CD1c-positive myeloid dendritic cell (primary cell): ENCODE measurements at regions not wholly inside any gene's neighbourhood (a gene's known extent, or its start where the extent isn't known, plus 50 kb on each side); places are given as distances from the start of the nearest gene placed in this dataset.

Experiments
- DNase-seq: peaks from one replicate; pipeline ENCODE4 v3.0.0-alpha.2; 2016; ENCODE audit errors: extremely low spot score

- DNase-seq, result no peak
Measured at GRCh38 chr20:11247046-11248010, 573.5 kb upstream of the JAG1 start.

- DNase-seq, result no peak
Measured at GRCh38 chr20:11248011-11248409, 574.2 kb upstream of the JAG1 start.

- peak; percentile 3 for DNase-seq
Measured at GRCh38 chr20:11248687-11249638, 575.2 kb upstream of the JAG1 start.

GRCh38 chr20:11249683-11250082, 575.9 kb upstream of the JAG1 start:
- DNase-seq, result no peak

- DNase-seq, result no peak
Measured at GRCh38 chr20:11252447-11252846, 578.6 kb upstream of the JAG1 start.

DNA sequence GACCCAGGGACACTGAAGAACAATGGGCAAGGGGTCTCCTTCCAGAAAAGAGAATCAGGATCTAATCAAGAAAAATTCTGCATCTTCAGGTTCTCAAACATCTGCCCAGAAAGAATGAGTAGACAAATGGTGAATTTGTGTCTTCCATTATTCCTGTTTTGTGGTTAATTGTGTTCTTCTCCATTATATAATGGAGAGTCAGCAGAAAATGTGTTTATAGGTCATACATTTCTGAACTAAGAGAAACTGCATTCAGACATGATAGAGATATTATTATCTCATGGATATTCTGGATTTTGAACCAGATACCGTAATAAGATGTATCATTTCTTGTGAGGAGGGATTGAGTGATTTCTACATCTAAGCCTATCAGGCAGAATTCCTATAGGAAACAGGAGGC, 581.7 kb upstream of the JAG1 start:
- DNase-seq, result no peak

- DNase-seq, result no peak
Measured at GRCh38 chr20:11255860-11256259, 582.1 kb upstream of the JAG1 start.

GRCh38 chr20:11260611-11261010, 586.8 kb upstream of the JAG1 start:
- DNase-seq, result no peak

DNA sequence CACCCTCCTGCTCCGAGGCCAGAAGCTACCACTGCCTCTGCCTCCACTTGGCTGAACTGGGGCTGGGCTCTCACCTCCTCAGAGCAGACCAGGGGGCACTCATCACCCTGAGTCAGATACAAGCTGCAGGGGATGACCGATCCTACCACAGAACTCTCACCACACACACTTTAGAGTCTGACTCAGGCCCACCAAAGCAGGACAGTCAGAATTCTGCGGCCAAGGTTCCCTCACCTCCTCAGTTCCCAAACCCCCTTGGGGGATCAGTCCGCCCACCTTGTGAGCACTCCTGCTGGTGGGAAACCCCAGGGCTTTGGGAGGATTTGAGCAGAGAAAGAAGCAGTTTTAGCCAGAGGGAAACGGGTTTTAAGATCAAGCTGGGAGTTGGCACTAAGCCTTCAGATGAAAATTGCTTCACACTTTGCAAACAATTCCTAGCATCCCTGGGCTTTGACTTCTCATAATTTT, 587.8 kb upstream of the JAG1 start:
- DNase-seq, result no peak

- DNase-seq, result no peak
Measured at GRCh38 chr20:11266571-11266970, 592.8 kb upstream of the JAG1 start.

DNA sequence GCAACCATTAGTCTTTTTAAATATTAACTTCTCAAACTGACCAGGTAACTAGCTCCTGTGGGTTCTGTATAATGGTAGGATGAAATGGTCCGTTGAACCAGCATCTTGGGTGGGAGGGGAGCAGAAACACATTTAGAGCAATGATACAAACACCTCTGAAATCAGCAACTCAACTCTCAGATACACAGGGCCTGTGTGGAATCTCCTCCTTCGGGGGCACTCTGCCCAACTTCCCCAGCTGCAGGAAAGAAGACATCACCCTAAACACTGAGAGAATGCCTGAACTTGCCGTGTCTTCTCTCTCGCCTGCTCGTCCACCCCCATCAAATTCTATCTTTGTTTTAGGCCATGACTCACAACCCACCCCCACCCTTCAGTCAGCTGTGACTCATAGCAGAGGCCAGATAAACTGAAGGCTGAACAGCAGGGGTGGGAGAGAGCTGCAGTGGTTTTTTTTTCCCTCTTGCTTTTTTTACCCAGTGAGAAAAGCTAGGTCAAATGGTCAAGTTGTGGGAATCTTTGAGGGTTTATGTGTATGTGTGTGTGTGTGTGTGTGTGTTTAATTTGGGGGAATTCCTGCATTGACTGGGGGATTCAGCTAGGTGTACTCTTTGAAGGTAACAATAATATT, 593.4 kb upstream of the JAG1 start:
- DNase-seq, result peak; percentile 48

DNA sequence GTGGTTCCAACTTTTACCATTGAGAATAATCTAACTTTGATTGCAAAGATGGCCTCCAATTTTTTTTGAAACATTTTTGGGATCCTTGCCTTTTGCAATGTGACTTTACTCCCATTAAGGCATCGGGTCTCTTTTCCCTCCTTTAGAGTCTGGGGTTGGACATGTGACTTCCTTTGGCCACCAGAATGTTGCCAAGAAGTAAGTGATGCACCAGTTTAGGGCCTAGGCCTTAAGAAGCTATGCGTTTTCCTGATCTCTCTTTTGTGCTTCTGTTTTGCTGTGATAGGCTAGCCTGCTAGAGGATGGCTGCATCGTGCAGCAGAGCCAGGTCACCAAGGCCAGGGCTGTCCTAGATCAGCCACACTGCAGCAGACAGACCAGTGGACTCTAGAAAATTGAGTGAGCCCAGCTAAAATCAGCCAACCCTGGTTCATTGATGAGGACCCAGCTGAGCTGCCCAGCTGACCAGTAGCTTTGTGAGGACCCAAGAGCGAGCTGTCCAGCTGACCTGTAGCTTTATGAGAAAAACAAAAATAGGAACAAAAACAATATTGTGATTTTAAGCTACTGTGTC, 594.0 kb upstream of the JAG1 start:
- no peak for DNase-seq

DNA sequence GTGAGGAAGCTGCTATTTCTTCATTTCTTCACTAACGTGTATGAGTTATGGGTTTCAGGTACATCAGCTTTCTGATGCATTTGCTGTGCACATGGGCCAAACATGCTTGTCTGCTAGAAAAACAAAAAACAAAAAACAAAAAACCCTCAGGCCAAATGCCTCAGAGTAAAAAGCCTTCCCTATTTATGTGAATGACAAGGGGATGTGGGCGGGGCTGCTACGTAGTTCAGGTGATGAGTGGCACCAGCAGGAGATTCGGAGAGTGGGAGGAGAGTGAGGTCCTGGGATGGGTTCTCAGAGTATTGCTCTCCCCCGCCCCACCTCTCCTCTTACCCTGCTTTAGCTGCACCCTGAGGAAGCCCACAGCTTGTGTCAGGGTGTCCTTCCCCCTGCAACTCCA, 596.8 kb upstream of the JAG1 start:
- DNase-seq, result no peak

GRCh38 chr20:11271319-11271718, 597.5 kb upstream of the JAG1 start:
- DNase-seq, result no peak

GRCh38 chr20:11271920-11272594, 598.3 kb upstream of the JAG1 start:
- no peak for DNase-seq

- peak; percentile 59 for DNase-seq
Measured at GRCh38 chr20:11274141-11274594, 600.4 kb upstream of the JAG1 start.

- DNase-seq, result no peak
Measured at GRCh38 chr20:11275740-11276139, 601.9 kb upstream of the JAG1 start.

DNA sequence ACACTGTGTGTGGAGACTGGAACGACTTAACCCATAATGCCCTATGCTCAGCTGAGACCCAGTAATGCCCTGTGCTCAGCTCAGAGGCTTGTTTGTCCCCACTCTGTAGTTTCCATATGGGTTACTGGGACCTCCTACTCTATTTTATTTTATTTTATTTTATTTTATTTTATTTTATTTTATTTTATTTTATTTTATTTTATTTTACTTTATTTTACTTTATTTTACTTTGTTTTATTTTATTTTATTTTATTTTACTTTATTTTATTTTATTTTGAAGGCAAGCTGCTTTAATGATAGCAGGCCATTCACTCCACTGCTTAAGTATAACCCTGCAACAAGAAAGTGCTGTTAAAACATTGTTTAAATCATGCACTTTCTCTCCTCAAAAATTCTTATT, 603.4 kb upstream of the JAG1 start:
- no peak for DNase-seq

GRCh38 chr20:11277858-11278257, 604.1 kb upstream of the JAG1 start:
- no peak for DNase-seq

GRCh38 chr20:11278461-11278860, 604.7 kb upstream of the JAG1 start:
- DNase-seq, result no peak

- DNase-seq, result no peak
Measured at GRCh38 chr20:11281240-11281639, 607.4 kb upstream of the JAG1 start.
